NCI-H2171 (cell line): ENCODE measurements at regions not wholly inside any gene's neighbourhood (a gene's known extent, or its start where the extent isn't known, plus 50 kb on each side); places are given as distances from the start of the nearest gene placed in this dataset.
"Not testable (repeated sequence)": the region's sequence is repeated elsewhere in the genome, so short reads cannot be mapped to it uniquely, and the experiment has no call there.

Experiments
- DNase-seq: peaks from one replicate; lab custom pipeline; 2025; lab: John Stamatoyannopoulos, UW

GRCh38 chr1:172754609-172755008 is 95.7 kb downstream of the FASLG start:
- no peak for DNase-seq

GRCh38 chr1:172755099-172755498 is 96.2 kb downstream of the FASLG start:
- DNase-seq, result no peak

GRCh38 chr1:172756024-172756423 is 97.1 kb downstream of the FASLG start:
- DNase-seq, result no peak

GRCh38 chr1:172758259-172758658 is 99.4 kb downstream of the FASLG start:
- DNase-seq, result no peak

GRCh38 chr1:172760121-172760520 is 101.2 kb downstream of the FASLG start:
- DNase-seq, result no peak

- no peak for DNase-seq
Measured at GRCh38 chr1:172761581-172762486, 102.9 kb downstream of the FASLG start.

- DNase-seq, result no peak
Measured at GRCh38 chr1:172763057-172763456, 104.2 kb downstream of the FASLG start.

- DNase-seq, result no peak
Measured at GRCh38 chr1:172764378-172764777, 105.5 kb downstream of the FASLG start.

- no peak for DNase-seq
Measured at GRCh38 chr1:172766462-172766861, 107.6 kb downstream of the FASLG start.

GRCh38 chr1:172770071-172770470 is 111.2 kb downstream of the FASLG start:
- DNase-seq, result no peak

- no peak for DNase-seq
Measured at GRCh38 chr1:172774561-172774960, 115.7 kb downstream of the FASLG start.

- DNase-seq, result no peak
Measured at GRCh38 chr1:172775606-172776005, 116.7 kb downstream of the FASLG start.

GRCh38 chr1:172776071-172776470 is 117.2 kb downstream of the FASLG start:
- DNase-seq, result no peak

GRCh38 chr1:172777767-172778166 is 118.9 kb downstream of the FASLG start:
- no peak for DNase-seq

- DNase-seq, result no peak
Measured at GRCh38 chr1:172778456-172779455, 119.9 kb downstream of the FASLG start.

- no peak for DNase-seq
Measured at GRCh38 chr1:172779491-172779890, 120.6 kb downstream of the FASLG start.

GRCh38 chr1:172781513-172782140 is 122.7 kb downstream of the FASLG start:
- DNase-seq, result no peak

- no peak for DNase-seq
Measured at GRCh38 chr1:172789840-172790239, 130.9 kb downstream of the FASLG start.

- no peak for DNase-seq
Measured at GRCh38 chr1:172790245-172790644, 131.3 kb downstream of the FASLG start.

- DNase-seq, result no peak
Measured at GRCh38 chr1:172793823-172794222, 134.9 kb downstream of the FASLG start.

- DNase-seq, result no peak
Measured at GRCh38 chr1:172795741-172796140, 136.8 kb downstream of the FASLG start.

GRCh38 chr1:172799804-172800203 is 140.9 kb downstream of the FASLG start:
- DNase-seq, result not testable (repeated sequence)
